HepG2 (cell line): ENCODE measurements at regions not wholly inside any gene's neighbourhood (a gene's known extent, or its start where the extent isn't known, plus 50 kb on each side); places are given as distances from the start of the nearest gene placed in this dataset.

ENCODE experiments used
- ATAC-seq: fragments of 200-7000 bp; cut with Tn5 transposase; 3 replicates; pipeline ENCODE4 v1.9.1; 2020; ENCODE audit warnings: mild to moderate bottlenecking, moderate library complexity
- BruUV-seq: library from RNA; stranded (reverse); fragments of 400-500 nt; replicated peaks from 2 replicates; lab custom pipeline; 2021; lab: Mats Ljungman, UMichigan
- CTCF ChIA-PET: fragments of 300-600 bp; formaldehyde crosslinking; extraction: SDS; loops from one replicate; lab custom pipeline; 2021; ENCODE audit warnings: low total read pairs, inconsistent platforms, low intra/inter-chr PET ratio; lab: Yijun Ruan, JAX
- POLR2A ChIA-PET: fragments of 350-600 bp; sonication (Branson Sonifier 250); formaldehyde crosslinking; loops from one replicate; lab custom pipeline; 2020; ENCODE audit warnings: antibody characterized with exemption, inconsistent platforms; lab: Yijun Ruan, JAX
- DNase-seq: peaks from one replicate; pipeline ENCODE4 v3.0.0-alpha.2; 2015; ENCODE audit warnings: low spot score
- FAIRE-seq: peaks from 3 replicates; lab custom pipeline; 2011; peaks lifted over from hg19 to GRCh38; lab: Jason Lieb, UNC
- H2AFZ ChIP-seq: one replicate; pipeline ENCODE4 v1.6.1; 2011; ENCODE audit warnings: low read length, inconsistent platforms
- H3K27ac ChIP-seq: fragments of 300-600 bp; 3 replicates; pipeline ENCODE4 v1.8.0; 2011; ENCODE audit warnings: mixed run types, mild to moderate bottlenecking, mixed read lengths, low read length, inconsistent platforms; ENCODE audit not compliant: insufficient read depth; ENCODE audit errors: extremely low read length
- H3K27me3 ChIP-seq, 2 experiments: fragments of 200-600 bp in 1 of 2; 2 replicates in 1 of 2; 3 replicates in 1 of 2; pipeline versions ENCODE4 v1.6.0 to v1.8.0; 2011; ENCODE audit warnings: low read length in 2 of 2, mild to moderate bottlenecking in 2 of 2, moderate library complexity in 2 of 2, inconsistent platforms in 1 of 2; ENCODE audit not compliant: insufficient read depth in 2 of 2, control insufficient read depth in 1 of 2
- H3K36me3 ChIP-seq, 2 experiments: fragments of 200-600 bp in 1 of 2; replicated peaks in 1 of 2; 2 replicates in 1 of 2; 3 replicates in 1 of 2; pipeline versions ENCODE4 v1.5.1 to v1.8.0; 2011; ENCODE audit warnings: low read length in 2 of 2, inconsistent platforms in 1 of 2; ENCODE audit not compliant: insufficient read depth in 2 of 2, control insufficient read depth in 1 of 2
- H3K4me1 ChIP-seq: 2 replicates; pipeline ENCODE4 v1.5.1; 2012; ENCODE audit warnings: low read length, inconsistent platforms; ENCODE audit not compliant: insufficient read depth
- H3K4me2 ChIP-seq: 2 replicates; pipeline ENCODE4 v1.6.0; 2011; ENCODE audit warnings: low read depth, low read length, inconsistent platforms
- H3K4me3 ChIP-seq, 3 experiments: fragments of 200-600 bp in 1 of 3; sonication (generic), shearing (Covaris generic) in 1 of 3; replicated peaks in 1 of 3; 2 replicates each; pipeline ENCODE4 v1.5.1; 2011 to 2016; ENCODE audit warnings: low read length in 3 of 3, inconsistent platforms in 2 of 3, low read depth in 2 of 3, mild to moderate bottlenecking in 2 of 3, control low read depth in 1 of 3, mixed read lengths in 1 of 3; ENCODE audit not compliant: insufficient read depth in 1 of 3
- H3K79me2 ChIP-seq: one replicate; pipeline ENCODE4 v1.6.1; 2011; ENCODE audit warnings: low read length, inconsistent platforms; ENCODE audit not compliant: insufficient read depth
- H3K9ac ChIP-seq: 2 replicates; pipeline ENCODE4 v1.6.0; 2011; ENCODE audit warnings: mild to moderate bottlenecking, low read depth, low read length, inconsistent platforms; ENCODE audit not compliant: insufficient read depth
- H3K9me3 ChIP-seq: 2 replicates; pipeline ENCODE4 v1.5.1; 2012; ENCODE audit warnings: mild to moderate bottlenecking, low read length
- H4K20me1 ChIP-seq: 2 replicates; pipeline ENCODE4 v1.6.0; 2011; ENCODE audit warnings: inconsistent platforms, mild to moderate bottlenecking, low read length, moderate library complexity; ENCODE audit not compliant: insufficient read depth
- ATAD3A ChIP-seq: sonication (generic); formaldehyde crosslinking; IDR thresholded peaks from 2 replicates; pipeline ENCODE4 v1.4.0; 2020; ENCODE audit warnings: missing genetic modification reagents
- RAD51 ChIP-seq: fragments of 450-650 bp; IDR thresholded peaks from 2 replicates; pipeline ENCODE4 v1.6.1; 2016; ENCODE audit warnings: borderline replicate concordance
- RELA ChIP-seq: sonication (generic); formaldehyde crosslinking; IDR thresholded peaks from 2 replicates; pipeline ENCODE4 v1.4.0; 2020; ENCODE audit warnings: missing genetic modification reagents
- TIGD3 ChIP-seq: sonication (generic); formaldehyde crosslinking; IDR thresholded peaks from 2 replicates; pipeline ENCODE4 v1.5.1; 2020; ENCODE audit warnings: mild to moderate bottlenecking, missing genetic modification reagents, borderline replicate concordance
- ZMYM3 ChIP-seq: sonication (generic); formaldehyde crosslinking; IDR thresholded peaks from 2 replicates; pipeline ENCODE4 v1.5.1; 2020; ENCODE audit warnings: mild to moderate bottlenecking, missing genetic modification reagents
- ZNF180 ChIP-seq: sonication (generic); formaldehyde crosslinking; IDR thresholded peaks from 2 replicates; pipeline ENCODE4 v1.4.0; 2020; ENCODE audit warnings: low read depth, missing genetic modification reagents, borderline replicate concordance
- ZNF296 ChIP-seq: sonication (generic); formaldehyde crosslinking; conservative IDR thresholded peaks from 2 replicates; pipeline ENCODE4 v1.5.0; 2020; ENCODE audit warnings: mild to moderate bottlenecking, missing genetic modification reagents
- ZNF597 ChIP-seq: sonication (generic); formaldehyde crosslinking; IDR thresholded peaks from 2 replicates; pipeline ENCODE4 v1.5.0; 2020; ENCODE audit warnings: missing genetic modification reagents
- WGBS: methylation state at CpG from one replicate; pipeline ENCODE4 v1.1.6; 2017; ENCODE audit warnings: low lambda C conversion rate; 5-methylcytosine and 5-hydroxymethylcytosine counted together
- in situ Hi-C: cut with HindIII; loops from 2 replicates; pipeline ENCODE4 v1.10.0; 2017; ENCODE audit warnings: low pct_unique_long_range_greater_than_20kb; ENCODE audit not compliant: extremely low pct_ligation_motif_present
- intact Hi-C: fragments of 100-400 bp; cut with micrococcal nuclease; formaldehyde crosslinking; loops from one replicate; pipeline ENCODE4 v1.10.0; 2022; ENCODE audit not compliant: unreplicated experiment
- TF ChIP-seq, protein P1 (sequence below): conservative IDR thresholded peaks from 2 replicates; pipeline ENCODE4 v1.6.1; 2018; ENCODE audit warnings: missing genetic modification reagents
- TF ChIP-seq, protein P2 (sequence below): IDR thresholded peaks from 2 replicates; pipeline ENCODE4 v1.4.0; 2020; ENCODE audit warnings: mild to moderate bottlenecking, missing genetic modification reagents

DNA sequence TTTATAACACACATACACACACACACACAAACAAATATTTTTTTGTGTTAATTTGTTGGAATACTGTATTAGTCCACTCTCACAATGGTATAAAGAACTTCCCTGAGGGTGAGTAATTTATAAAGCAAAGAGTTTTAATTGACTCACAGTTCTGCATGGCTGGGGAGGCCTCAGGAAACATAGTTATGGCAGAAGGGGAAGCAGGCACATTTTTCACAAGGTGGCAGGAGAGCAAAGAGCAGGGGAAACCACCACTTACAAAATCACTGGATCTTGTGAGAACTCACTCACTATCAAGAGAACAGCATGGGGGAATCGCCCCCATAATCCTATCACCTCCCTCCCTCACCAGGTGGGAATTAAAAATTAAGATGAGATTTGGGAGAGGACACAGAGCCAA is 205.4 kb upstream of the PTPRD start (continued):
- TF ChIP-seq, protein P1, sequence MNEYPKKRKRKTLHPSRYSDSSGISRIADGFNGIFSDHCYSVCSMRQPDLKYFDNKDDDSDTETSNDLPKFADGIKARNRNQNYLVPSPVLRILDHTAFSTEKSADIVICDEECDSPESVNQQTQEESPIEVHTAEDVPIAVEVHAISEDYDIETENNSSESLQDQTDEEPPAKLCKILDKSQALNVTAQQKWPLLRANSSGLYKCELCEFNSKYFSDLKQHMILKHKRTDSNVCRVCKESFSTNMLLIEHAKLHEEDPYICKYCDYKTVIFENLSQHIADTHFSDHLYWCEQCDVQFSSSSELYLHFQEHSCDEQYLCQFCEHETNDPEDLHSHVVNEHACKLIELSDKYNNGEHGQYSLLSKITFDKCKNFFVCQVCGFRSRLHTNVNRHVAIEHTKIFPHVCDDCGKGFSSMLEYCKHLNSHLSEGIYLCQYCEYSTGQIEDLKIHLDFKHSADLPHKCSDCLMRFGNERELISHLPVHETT (CRISPR knock-in tag): no peak
- TF ChIP-seq, protein P2, sequence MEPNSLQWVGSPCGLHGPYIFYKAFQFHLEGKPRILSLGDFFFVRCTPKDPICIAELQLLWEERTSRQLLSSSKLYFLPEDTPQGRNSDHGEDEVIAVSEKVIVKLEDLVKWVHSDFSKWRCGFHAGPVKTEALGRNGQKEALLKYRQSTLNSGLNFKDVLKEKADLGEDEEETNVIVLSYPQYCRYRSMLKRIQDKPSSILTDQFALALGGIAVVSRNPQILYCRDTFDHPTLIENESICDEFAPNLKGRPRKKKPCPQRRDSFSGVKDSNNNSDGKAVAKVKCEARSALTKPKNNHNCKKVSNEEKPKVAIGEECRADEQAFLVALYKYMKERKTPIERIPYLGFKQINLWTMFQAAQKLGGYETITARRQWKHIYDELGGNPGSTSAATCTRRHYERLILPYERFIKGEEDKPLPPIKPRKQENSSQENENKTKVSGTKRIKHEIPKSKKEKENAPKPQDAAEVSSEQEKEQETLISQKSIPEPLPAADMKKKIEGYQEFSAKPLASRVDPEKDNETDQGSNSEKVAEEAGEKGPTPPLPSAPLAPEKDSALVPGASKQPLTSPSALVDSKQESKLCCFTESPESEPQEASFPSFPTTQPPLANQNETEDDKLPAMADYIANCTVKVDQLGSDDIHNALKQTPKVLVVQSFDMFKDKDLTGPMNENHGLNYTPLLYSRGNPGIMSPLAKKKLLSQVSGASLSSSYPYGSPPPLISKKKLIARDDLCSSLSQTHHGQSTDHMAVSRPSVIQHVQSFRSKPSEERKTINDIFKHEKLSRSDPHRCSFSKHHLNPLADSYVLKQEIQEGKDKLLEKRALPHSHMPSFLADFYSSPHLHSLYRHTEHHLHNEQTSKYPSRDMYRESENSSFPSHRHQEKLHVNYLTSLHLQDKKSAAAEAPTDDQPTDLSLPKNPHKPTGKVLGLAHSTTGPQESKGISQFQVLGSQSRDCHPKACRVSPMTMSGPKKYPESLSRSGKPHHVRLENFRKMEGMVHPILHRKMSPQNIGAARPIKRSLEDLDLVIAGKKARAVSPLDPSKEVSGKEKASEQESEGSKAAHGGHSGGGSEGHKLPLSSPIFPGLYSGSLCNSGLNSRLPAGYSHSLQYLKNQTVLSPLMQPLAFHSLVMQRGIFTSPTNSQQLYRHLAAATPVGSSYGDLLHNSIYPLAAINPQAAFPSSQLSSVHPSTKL (CRISPR knock-in tag): no peak
- TF ChIP-seq RAD51: no peak

GRCh38 chr9:10835791-10836463 is 223.1 kb upstream of the PTPRD start:
- H3K4me3 ChIP-seq: no peak overlapping the region
- no peak for TF ChIP-seq ZNF296 (CRISPR knock-in tag)
- TF ChIP-seq ATAD3A (CRISPR knock-in tag): no peak
- no peak for TF ChIP-seq RELA
- no peak for TF ChIP-seq ZMYM3
- no peak for TF ChIP-seq TIGD3 (CRISPR knock-in tag)
- TF ChIP-seq ZNF597 (CRISPR knock-in tag): no peak
- no peak for TF ChIP-seq ZNF180 (CRISPR knock-in tag)
- TF ChIP-seq, all 625 proteins: peak for 0
- no TSS peak for BruUV-seq
- H2AFZ ChIP-seq: no peak overlapping the region
- H3K9ac ChIP-seq: no peak overlapping the region
- ChIA-PET CTCF (no interaction called here), POLR2A (no interaction called here)
- no peaks in the 10 kb centered on the region for H3K4me1 ChIP-seq
- DNase-seq (no peak), ATAC-seq (no peak), FAIRE-seq (no peak)
- no peaks in the 10 kb centered on the region for H4K20me1 ChIP-seq
- intact Hi-C loops (no loop called here), in situ Hi-C loops (no loop called here)
- no peaks in the 10 kb centered on the region for H3K79me2 ChIP-seq
- H3K27ac ChIP-seq: no peak overlapping the region
- 55% methylated on average over 6 of the region's 22 CpGs for WGBS
- no peak overlapping the region for H3K4me2 ChIP-seq
- peaks cover 71% of the 10 kb centered on the region for H3K9me3 ChIP-seq
- H3K27me3 ChIP-seq: no peaks in the 10 kb centered on the region
- no peaks in the 10 kb centered on the region for H3K36me3 ChIP-seq
